HG03469 (cell line): ENCODE measurements at regions not wholly inside any gene's neighbourhood (a gene's known extent, or its start where the extent isn't known, plus 50 kb on each side); places are given as distances from the start of the nearest gene placed in this dataset.
"Not testable (repeated sequence)": the region's sequence is repeated elsewhere in the genome, so short reads cannot be mapped to it uniquely, and the experiment has no call there.

Experiments
- ATAC-seq: cut with Tn5 transposase; IDR thresholded peaks from one replicate; pipeline ENCODE4 v1.9.1; 2021; ENCODE audit warnings: mild to moderate bottlenecking, moderate library complexity, moderate number of reproducible peaks; ENCODE audit not compliant: unreplicated experiment

- no peak for ATAC-seq
These were observed 50.7 kb upstream of the AP4E1 start for GRCh38 chr15:50857763-50858162.

- peak; percentile 90 for ATAC-seq
These were observed 53.6 kb upstream of the AP4E1 start for GRCh38 chr15:50854601-50855490.

GRCh38 chr15:50850003-50850402 lies 58.5 kb upstream of the AP4E1 start:
- ATAC-seq = no peak

- ATAC-seq = no peak
These were observed 60.1 kb upstream of the AP4E1 start for GRCh38 chr15:50848349-50848748.

- not testable (repeated sequence) for ATAC-seq
These were observed 63.3 kb upstream of the AP4E1 start for GRCh38 chr15:50845181-50845580.

GRCh38 chr15:50840520-50840919 lies 68.0 kb upstream of the AP4E1 start:
- no peak for ATAC-seq

GRCh38 chr15:50837256-50837770 lies 71.2 kb upstream of the AP4E1 start:
- no peak for ATAC-seq

- ATAC-seq = no peak
These were observed 65.2 kb upstream of the SPPL2A start for GRCh38 chr15:50830477-50831354.

GRCh38 chr15:50828610-50829206 lies 63.2 kb upstream of the SPPL2A start:
- no peak for ATAC-seq

GRCh38 chr15:50825946-50826345 lies 60.4 kb upstream of the SPPL2A start:
- no peak for ATAC-seq

- no peak for ATAC-seq
These were observed 59.0 kb upstream of the SPPL2A start for GRCh38 chr15:50824514-50824913.

GRCh38 chr15:50823281-50823680 lies 57.8 kb upstream of the SPPL2A start:
- ATAC-seq = no peak

GRCh38 chr15:50821476-50821875 lies 56.0 kb upstream of the SPPL2A start:
- no peak for ATAC-seq

GRCh38 chr15:50820808-50821382 lies 55.4 kb upstream of the SPPL2A start:
- ATAC-seq = no peak

- ATAC-seq = no peak
These were observed 53.8 kb upstream of the SPPL2A start for GRCh38 chr15:50819344-50819743.

GRCh38 chr15:50815958-50816590 lies 50.6 kb upstream of the SPPL2A start:
- ATAC-seq = no peak
